SK-N-SH (cell line): ENCODE measurements at regions not wholly inside any gene's neighbourhood (a gene's known extent, or its start where the extent isn't known, plus 50 kb on each side); places are given as distances from the start of the nearest gene placed in this dataset.

Source experiments
- CTCF ChIA-PET: fragments of 300-600, 350-600 bp; formaldehyde crosslinking; extraction: SDS; loops from one replicate; lab custom pipeline; 2021; lab: Yijun Ruan, JAX
- POLR2A ChIA-PET: fragments of 350-600 bp; sonication (Branson Sonifier 250); formaldehyde crosslinking; extraction: SDS; loops from one replicate; lab custom pipeline; 2020; ENCODE audit warnings: antibody characterized with exemption, inconsistent platforms; lab: Yijun Ruan, JAX
- DNase-seq: peaks from one replicate; pipeline ENCODE4 v3.0.0; 2012
- H2AFZ ChIP-seq: fragments of 200-600 bp; sonication (generic); 2 replicates; pipeline ENCODE4 v1.8.1; 2016; ENCODE audit warnings: antibody characterized with exemption, mild to moderate bottlenecking, low read depth
- H3F3A ChIP-seq: fragments of 200-600 bp; sonication (generic); replicated peaks from 2 replicates; pipeline ENCODE3; 2016; ENCODE audit warnings: antibody characterized with exemption, mild to moderate bottlenecking; ENCODE audit not compliant: insufficient read depth
- H3K27ac ChIP-seq, 2 experiments: fragments of 200-500 bp in 1 of 2; fragments of 200-600 bp in 1 of 2; sonication (Bioruptor generic) in 1 of 2; sonication (generic), shearing (Covaris generic) in 1 of 2; 2 replicates each; pipeline versions ENCODE4 v1.5.1 to v1.6.1; 2014 to 2016; ENCODE audit warnings: low read depth in 2 of 2, inconsistent platforms in 1 of 2, low read length in 1 of 2, mild to moderate bottlenecking in 1 of 2, mixed read lengths in 1 of 2
- H3K27me3 ChIP-seq: fragments of 200-600 bp; sonication (generic), shearing (Covaris generic); 2 replicates; pipeline ENCODE4 v1.6.1; 2016; ENCODE audit warnings: mixed run types; ENCODE audit not compliant: insufficient read depth
- H3K36me3 ChIP-seq, 2 experiments: fragments of 200-500 bp in 1 of 2; fragments of 200-600 bp in 1 of 2; sonication (Bioruptor generic) in 1 of 2; sonication (generic) in 1 of 2; replicated peaks in 1 of 2; 2 replicates each; pipeline versions ENCODE3 to v1.5.1; 2014 to 2016; ENCODE audit warnings: low read length in 1 of 2, mild to moderate bottlenecking in 1 of 2; ENCODE audit not compliant: insufficient read depth in 2 of 2, control insufficient read depth in 1 of 2
- H3K4me1 ChIP-seq, 2 experiments: fragments of 200-500 bp in 1 of 2; fragments of 200-600 bp in 1 of 2; sonication (Bioruptor generic) in 1 of 2; sonication (generic), shearing (Covaris generic) in 1 of 2; 2 replicates each; pipeline versions ENCODE4 v1.5.1 to v1.6.1; 2014 to 2016; ENCODE audit warnings: low read depth in 1 of 2, low read length in 1 of 2, mixed run types in 1 of 2; ENCODE audit not compliant: insufficient read depth in 2 of 2, control insufficient read depth in 1 of 2
- H3K4me2 ChIP-seq: fragments of 200-600 bp; sonication (generic), shearing (Covaris generic); 2 replicates; pipeline ENCODE4 v1.6.1; 2017; ENCODE audit warnings: mixed run types
- H3K4me3 ChIP-seq, 2 experiments: fragments of 200-500 bp in 1 of 2; fragments of 200-600 bp in 1 of 2; sonication (Bioruptor generic) in 1 of 2; sonication (generic), shearing (Covaris generic) in 1 of 2; 2 replicates each; pipeline versions ENCODE4 v1.5.1 to v1.8.1; 2014 to 2016; ENCODE audit warnings: low read depth in 2 of 2, inconsistent platforms in 1 of 2, low read length in 1 of 2, mild to moderate bottlenecking in 1 of 2, mixed read lengths in 1 of 2, moderate library complexity in 1 of 2
- H3K79me2 ChIP-seq: fragments of 200-600 bp; sonication (generic); 2 replicates; pipeline ENCODE4 v1.8.1; 2017; ENCODE audit warnings: mild to moderate bottlenecking; ENCODE audit not compliant: insufficient read depth
- H3K9ac ChIP-seq: fragments of 200-600 bp; sonication (generic); 2 replicates; pipeline ENCODE4 v1.6.1; 2017; ENCODE audit warnings: mixed run types
- H3K9me2 ChIP-seq: fragments of 200-600 bp; sonication (generic); 2 replicates; pipeline ENCODE4 v1.6.1; 2017; ENCODE audit warnings: mixed run types
- H3K9me3 ChIP-seq: fragments of 200-600 bp; sonication (generic); 2 replicates; pipeline ENCODE4 v1.6.1; 2017; ENCODE audit warnings: mixed run types, mild to moderate bottlenecking, moderate library complexity
- H4K20me1 ChIP-seq: fragments of 200-600 bp; sonication (generic); 2 replicates; pipeline ENCODE4 v1.6.1; 2017; ENCODE audit warnings: mild to moderate bottlenecking, mixed run types; ENCODE audit not compliant: insufficient read depth
- CHD2 ChIP-seq: fragments of 150-350 bp; IDR thresholded peaks from 2 replicates; pipeline ENCODE4 v1.6.1; 2018; ENCODE audit warnings: low read length; ENCODE audit not compliant: partially characterized antibody
- EP300 ChIP-seq, 2 experiments: IDR thresholded peaks; 2 replicates each; pipeline versions ENCODE4 v1.4.0 to v1.6.1; 2012; ENCODE audit warnings: borderline replicate concordance in 1 of 2, low read depth in 1 of 2, low read length in 1 of 2
- EZH2phosphoT487 ChIP-seq: fragments of 200-600 bp; sonication (generic); IDR thresholded peaks from 2 replicates; pipeline ENCODE4 v1.6.1; 2017; ENCODE audit warnings: low read depth, mixed run types, mild to moderate bottlenecking, antibody characterized with exemption, moderate library complexity, borderline replicate concordance
- FOSL2 ChIP-seq: IDR thresholded peaks from 2 replicates; pipeline ENCODE4 v1.4.0; 2012; ENCODE audit warnings: low read depth, mild to moderate bottlenecking, moderate library complexity, borderline replicate concordance
- FOXJ3 ChIP-seq: sonication (generic); formaldehyde crosslinking; IDR thresholded peaks from 2 replicates; pipeline ENCODE4 v1.5.1; 2020; ENCODE audit warnings: mild to moderate bottlenecking, missing genetic modification reagents
- FOXM1 ChIP-seq: IDR thresholded peaks from 2 replicates; pipeline ENCODE4 v1.4.0; 2012; ENCODE audit warnings: low read depth, mild to moderate bottlenecking
- JUND ChIP-seq: IDR thresholded peaks from 2 replicates; pipeline ENCODE4 v1.4.0; 2012
- MAX ChIP-seq: IDR thresholded peaks from 2 replicates; pipeline ENCODE4 v1.4.0; 2012; ENCODE audit warnings: low read depth
- PBX3 ChIP-seq: IDR thresholded peaks from 2 replicates; pipeline ENCODE4; 2012
- POLR2AphosphoS5 ChIP-seq: IDR thresholded peaks from 2 replicates; pipeline ENCODE4 v1.6.1; 2012; ENCODE audit warnings: low read depth, low read length
- RCOR1 ChIP-seq: fragments of 150-350 bp; IDR thresholded peaks from 2 replicates; pipeline ENCODE4 v1.6.1; 2017; ENCODE audit warnings: antibody characterized with exemption, low read length
- RFX5 ChIP-seq: IDR thresholded peaks from 2 replicates; pipeline ENCODE4 v1.6.1; 2012; ENCODE audit warnings: mild to moderate bottlenecking, improper control_type of control experiment, low read length
- SMC3 ChIP-seq: IDR thresholded peaks from 2 replicates; pipeline ENCODE4 v1.6.1; 2012; ENCODE audit warnings: low read depth, low read length, improper control_type of control experiment
- TCF12 ChIP-seq: IDR thresholded peaks from 2 replicates; pipeline ENCODE4 v1.4.0; 2012
- TEAD4 ChIP-seq: IDR thresholded peaks from 2 replicates; pipeline ENCODE4 v1.4.0; 2012; ENCODE audit warnings: mild to moderate bottlenecking, borderline replicate concordance; ENCODE audit not compliant: insufficient read depth
- USF2 ChIP-seq: fragments of 150-350 bp; IDR thresholded peaks from 2 replicates; pipeline ENCODE4 v1.6.1; 2017; ENCODE audit warnings: antibody characterized with exemption, low read length, low read depth, borderline replicate concordance
- YY1 ChIP-seq: IDR thresholded peaks from 2 replicates; pipeline ENCODE4 v1.4.0; 2012; ENCODE audit warnings: low read depth, mild to moderate bottlenecking
- WGBS: methylation state at CpG from one replicate; pipeline ENCODE4 v1.1.6; 2017; ENCODE audit warnings: low lambda C conversion rate; 5-methylcytosine and 5-hydroxymethylcytosine counted together

GRCh38 chr21:16767201-16767600 is 745.6 kb upstream of the CXADR start:
- H3K27ac ChIP-seq: no peak overlapping the region
- H4K20me1 ChIP-seq: no peaks in the 10 kb centered on the region
- no peak for TF ChIP-seq FOSL2
- no peak for TF ChIP-seq POLR2AphosphoS5
- no peak for TF ChIP-seq MAX
- ChIA-PET POLR2A (no interaction called here), CTCF (no interaction called here)
- H2AFZ ChIP-seq: no peak overlapping the region
- H3K9me2 ChIP-seq: no peaks in the 10 kb centered on the region; the same call in 1 of the 2 replicates
- no peak overlapping the region for H3K9ac ChIP-seq
- no peak overlapping the region for H3K4me2 ChIP-seq
- no peaks in the 10 kb centered on the region; a peak in 1 of 4 replicates for H3K4me1 ChIP-seq
- no peaks in the 10 kb centered on the region for H3K79me2 ChIP-seq
- no peaks in the 10 kb centered on the region for H3F3A ChIP-seq
- no peak overlapping the region for H3K4me3 ChIP-seq
- no peaks in the 10 kb centered on the region for H3K36me3 ChIP-seq
- WGBS: 37% methylated on average over 2 of the region's 2 CpGs
- H3K27me3 ChIP-seq: no peaks in the 10 kb centered on the region
- no peak for DNase-seq
- no peaks in the 10 kb centered on the region for H3K9me3 ChIP-seq

GRCh38 chr21:16768096-16768495 is 744.7 kb upstream of the CXADR start:
- Histone ChIP-seq H3K79me2 (no peaks in the 10 kb centered on the region), H3K27ac (no peak overlapping the region), H3K9ac (no peak overlapping the region), H3K36me3 (no peaks in the 10 kb centered on the region), H2AFZ (no peak overlapping the region), H3K9me3 (no peaks in the 10 kb centered on the region), H3K4me2 (no peak overlapping the region), H4K20me1 (no peaks in the 10 kb centered on the region), H3K4me1 (no peaks in the 10 kb centered on the region; a peak in 2 of 4 replicates), H3K27me3 (no peaks in the 10 kb centered on the region), H3K9me2 (no peaks in the 10 kb centered on the region; the same call in 1 of the 2 replicates), H3F3A (no peaks in the 10 kb centered on the region), H3K4me3 (no peak overlapping the region)
- DNase-seq: no peak
- TF ChIP-seq USF2 (no peak), FOXM1 (no peak), CHD2 (no peak), EZH2phosphoT487 (no peak), YY1 (no peak), PBX3 (no peak), RFX5 (no peak), TEAD4 (no peak), EP300 (IDR thresholded peaks at IDR 0.05; ENCODE audit: borderline replicate concordance in 1 of 2, low read depth in 1 of 2, low read length in 1 of 2) (no peak), SMC3 (no peak), FOXJ3 (no peak), TCF12 (no peak), JUND (no peak), RCOR1 (no peak), FOSL2 (no peak)
- POLR2A ChIA-PET: no interaction called here
- WGBS: 53% methylated on average over 3 of the region's 3 CpGs
- CTCF ChIA-PET: interaction anchor here (0.5 kb wide), 1 partner anchor 479 kb away, joined by 3 read pairs; no protein-coding TSS in a partner anchor
